H1 (cell line): ENCODE measurements at regions not wholly inside any gene's neighbourhood (a gene's known extent, or its start where the extent isn't known, plus 50 kb on each side); places are given as distances from the start of the nearest gene placed in this dataset.

Source experiments
- ASH2L ChIP-seq: fragments of 200-600, 300-600 bp; sonication (generic); IDR thresholded peaks from one replicate; pipeline ENCODE4 v1.7.1; 2017; ENCODE audit warnings: low read length
- NANOG ChIP-seq: IDR thresholded peaks from 2 replicates; pipeline ENCODE4 v1.6.1; 2011; ENCODE audit warnings: low read length, low read depth, mild to moderate bottlenecking, inconsistent platforms; ENCODE audit not compliant: insufficient read depth, poor library complexity, severe bottlenecking
- RAD21 ChIP-seq, 2 experiments: IDR thresholded peaks in 1 of 2; conservative IDR thresholded peaks in 1 of 2; 2 replicates each; pipeline ENCODE4 v1.6.1; 2011; ENCODE audit warnings: low read depth in 2 of 2, low read length in 2 of 2, improper control_type of control experiment in 1 of 2, inconsistent platforms in 1 of 2, mild to moderate bottlenecking in 1 of 2, moderate library complexity in 1 of 2
- RBBP5 ChIP-seq: IDR thresholded peaks from 2 replicates; pipeline ENCODE4 v1.7.1; 2012; ENCODE audit warnings: low read depth, mild to moderate bottlenecking, inconsistent platforms, low read length, moderate library complexity, borderline replicate concordance
- RXRA ChIP-seq: IDR thresholded peaks from 2 replicates; pipeline ENCODE4 v1.6.1; 2011; ENCODE audit warnings: low read depth, mild to moderate bottlenecking, low read length, moderate library complexity; ENCODE audit not compliant: insufficient read depth
- SIN3A ChIP-seq, 2 experiments: IDR thresholded peaks in 1 of 2; conservative IDR thresholded peaks in 1 of 2; 2 replicates each; pipeline ENCODE4 v1.6.1; 2011 to 2012; ENCODE audit warnings: low read length in 2 of 2, improper control_type of control experiment in 1 of 2, low read depth in 1 of 2, mild to moderate bottlenecking in 1 of 2
- TCF12 ChIP-seq: IDR thresholded peaks from 2 replicates; pipeline ENCODE4 v1.6.1; 2011; ENCODE audit warnings: low read depth, mild to moderate bottlenecking, low read length
- TEAD4 ChIP-seq: IDR thresholded peaks from 2 replicates; pipeline ENCODE4 v1.6.1; 2012; ENCODE audit warnings: low read depth, low read length, inconsistent platforms, mixed read lengths
- YY1 ChIP-seq: IDR thresholded peaks from 2 replicates; pipeline ENCODE4 v1.6.1; 2011; ENCODE audit warnings: low read depth, mild to moderate bottlenecking, low read length
- TF ChIP-seq, protein P1 (sequence below): fragments of 300-600 bp; sonication (generic); IDR thresholded peaks from 2 replicates; pipeline ENCODE4 v1.7.1; 2012; ENCODE audit warnings: low read length, moderate library complexity, mild to moderate bottlenecking, inconsistent platforms; ENCODE audit not compliant: insufficient replicate concordance

GRCh38 chr6:167442245-167442644 lies 117.4 kb downstream of the TTLL2 start (continued):
- TF ChIP-seq TEAD4 (peak; percentile 94), RXRA (no peak), ASH2L (peak; percentile 58), YY1 (peak; percentile 69; the same call in 1 of the 2 replicates), NANOG (peak; percentile 86), RAD21 (IDR thresholded peaks at IDR 0.05 in 1 of 2, conservative IDR thresholded peaks at IDR 0.05 in 1 of 2; ENCODE audit: low read depth in 2 of 2, low read length in 2 of 2) (no peak), RBBP5 (0 out of 2 replicates have a peak, but pooled peaks have one; percentile 22), TCF12 (peak; percentile 89), SIN3A (conservative IDR thresholded peaks at IDR 0.05 in 1 of 2, IDR thresholded peaks at IDR 0.05 in 1 of 2; ENCODE audit: low read depth in 1 of 2, low read length in 2 of 2) (peak in 1 of 2 experiments; percentile 48; a peak in 1 of 4 replicates)
- TF ChIP-seq, protein P1, sequence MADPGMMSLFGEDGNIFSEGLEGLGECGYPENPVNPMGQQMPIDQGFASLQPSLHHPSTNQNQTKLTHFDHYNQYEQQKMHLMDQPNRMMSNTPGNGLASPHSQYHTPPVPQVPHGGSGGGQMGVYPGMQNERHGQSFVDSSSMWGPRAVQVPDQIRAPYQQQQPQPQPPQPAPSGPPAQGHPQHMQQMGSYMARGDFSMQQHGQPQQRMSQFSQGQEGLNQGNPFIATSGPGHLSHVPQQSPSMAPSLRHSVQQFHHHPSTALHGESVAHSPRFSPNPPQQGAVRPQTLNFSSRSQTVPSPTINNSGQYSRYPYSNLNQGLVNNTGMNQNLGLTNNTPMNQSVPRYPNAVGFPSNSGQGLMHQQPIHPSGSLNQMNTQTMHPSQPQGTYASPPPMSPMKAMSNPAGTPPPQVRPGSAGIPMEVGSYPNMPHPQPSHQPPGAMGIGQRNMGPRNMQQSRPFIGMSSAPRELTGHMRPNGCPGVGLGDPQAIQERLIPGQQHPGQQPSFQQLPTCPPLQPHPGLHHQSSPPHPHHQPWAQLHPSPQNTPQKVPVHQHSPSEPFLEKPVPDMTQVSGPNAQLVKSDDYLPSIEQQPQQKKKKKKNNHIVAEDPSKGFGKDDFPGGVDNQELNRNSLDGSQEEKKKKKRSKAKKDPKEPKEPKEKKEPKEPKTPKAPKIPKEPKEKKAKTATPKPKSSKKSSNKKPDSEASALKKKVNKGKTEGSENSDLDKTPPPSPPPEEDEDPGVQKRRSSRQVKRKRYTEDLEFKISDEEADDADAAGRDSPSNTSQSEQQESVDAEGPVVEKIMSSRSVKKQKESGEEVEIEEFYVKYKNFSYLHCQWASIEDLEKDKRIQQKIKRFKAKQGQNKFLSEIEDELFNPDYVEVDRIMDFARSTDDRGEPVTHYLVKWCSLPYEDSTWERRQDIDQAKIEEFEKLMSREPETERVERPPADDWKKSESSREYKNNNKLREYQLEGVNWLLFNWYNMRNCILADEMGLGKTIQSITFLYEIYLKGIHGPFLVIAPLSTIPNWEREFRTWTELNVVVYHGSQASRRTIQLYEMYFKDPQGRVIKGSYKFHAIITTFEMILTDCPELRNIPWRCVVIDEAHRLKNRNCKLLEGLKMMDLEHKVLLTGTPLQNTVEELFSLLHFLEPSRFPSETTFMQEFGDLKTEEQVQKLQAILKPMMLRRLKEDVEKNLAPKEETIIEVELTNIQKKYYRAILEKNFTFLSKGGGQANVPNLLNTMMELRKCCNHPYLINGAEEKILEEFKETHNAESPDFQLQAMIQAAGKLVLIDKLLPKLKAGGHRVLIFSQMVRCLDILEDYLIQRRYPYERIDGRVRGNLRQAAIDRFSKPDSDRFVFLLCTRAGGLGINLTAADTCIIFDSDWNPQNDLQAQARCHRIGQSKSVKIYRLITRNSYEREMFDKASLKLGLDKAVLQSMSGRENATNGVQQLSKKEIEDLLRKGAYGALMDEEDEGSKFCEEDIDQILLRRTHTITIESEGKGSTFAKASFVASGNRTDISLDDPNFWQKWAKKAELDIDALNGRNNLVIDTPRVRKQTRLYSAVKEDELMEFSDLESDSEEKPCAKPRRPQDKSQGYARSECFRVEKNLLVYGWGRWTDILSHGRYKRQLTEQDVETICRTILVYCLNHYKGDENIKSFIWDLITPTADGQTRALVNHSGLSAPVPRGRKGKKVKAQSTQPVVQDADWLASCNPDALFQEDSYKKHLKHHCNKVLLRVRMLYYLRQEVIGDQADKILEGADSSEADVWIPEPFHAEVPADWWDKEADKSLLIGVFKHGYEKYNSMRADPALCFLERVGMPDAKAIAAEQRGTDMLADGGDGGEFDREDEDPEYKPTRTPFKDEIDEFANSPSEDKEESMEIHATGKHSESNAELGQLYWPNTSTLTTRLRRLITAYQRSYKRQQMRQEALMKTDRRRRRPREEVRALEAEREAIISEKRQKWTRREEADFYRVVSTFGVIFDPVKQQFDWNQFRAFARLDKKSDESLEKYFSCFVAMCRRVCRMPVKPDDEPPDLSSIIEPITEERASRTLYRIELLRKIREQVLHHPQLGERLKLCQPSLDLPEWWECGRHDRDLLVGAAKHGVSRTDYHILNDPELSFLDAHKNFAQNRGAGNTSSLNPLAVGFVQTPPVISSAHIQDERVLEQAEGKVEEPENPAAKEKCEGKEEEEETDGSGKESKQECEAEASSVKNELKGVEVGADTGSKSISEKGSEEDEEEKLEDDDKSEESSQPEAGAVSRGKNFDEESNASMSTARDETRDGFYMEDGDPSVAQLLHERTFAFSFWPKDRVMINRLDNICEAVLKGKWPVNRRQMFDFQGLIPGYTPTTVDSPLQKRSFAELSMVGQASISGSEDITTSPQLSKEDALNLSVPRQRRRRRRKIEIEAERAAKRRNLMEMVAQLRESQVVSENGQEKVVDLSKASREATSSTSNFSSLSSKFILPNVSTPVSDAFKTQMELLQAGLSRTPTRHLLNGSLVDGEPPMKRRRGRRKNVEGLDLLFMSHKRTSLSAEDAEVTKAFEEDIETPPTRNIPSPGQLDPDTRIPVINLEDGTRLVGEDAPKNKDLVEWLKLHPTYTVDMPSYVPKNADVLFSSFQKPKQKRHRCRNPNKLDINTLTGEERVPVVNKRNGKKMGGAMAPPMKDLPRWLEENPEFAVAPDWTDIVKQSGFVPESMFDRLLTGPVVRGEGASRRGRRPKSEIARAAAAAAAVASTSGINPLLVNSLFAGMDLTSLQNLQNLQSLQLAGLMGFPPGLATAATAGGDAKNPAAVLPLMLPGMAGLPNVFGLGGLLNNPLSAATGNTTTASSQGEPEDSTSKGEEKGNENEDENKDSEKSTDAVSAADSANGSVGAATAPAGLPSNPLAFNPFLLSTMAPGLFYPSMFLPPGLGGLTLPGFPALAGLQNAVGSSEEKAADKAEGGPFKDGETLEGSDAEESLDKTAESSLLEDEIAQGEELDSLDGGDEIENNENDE, result peak; percentile 92
